ENCODE measurements at regions not wholly inside any gene's neighbourhood (a gene's known extent, or its start where the extent isn't known, plus 50 kb on each side); places are given as distances from the start of the nearest gene placed in this dataset.

GRCh38 chr20:21832442-21833385 lies 127.2 kb downstream of the PAX1 start:
- TF ChIP-seq CTCF (IDR thresholded peaks at IDR 0.05; ENCODE audit: low read depth, low read length) (no peak), POLR2A (IDR thresholded peaks at IDR 0.05; ENCODE audit: extremely low read depth, insufficient read length) (no peak)

Data from NB4 (cell line).